RWPE1 (cell line): ENCODE measurements at regions not wholly inside any gene's neighbourhood (a gene's known extent, or its start where the extent isn't known, plus 50 kb on each side); places are given as distances from the start of the nearest gene placed in this dataset.

Experiments used
- CTCF ChIA-PET: fragments of 350-600 bp; sonication (Branson Sonifier 250); formaldehyde crosslinking; extraction: SDS; loops from one replicate; lab custom pipeline; 2021; lab: Yijun Ruan, JAX
- POLR2A ChIA-PET: fragments of 400-600 bp; formaldehyde crosslinking; extraction: SDS; loops from one replicate; lab custom pipeline; 2020; ENCODE audit warnings: antibody characterized with exemption; ENCODE audit not compliant: low non-redundant PET; lab: Yijun Ruan, JAX
- DNase-seq: peaks from one replicate; pipeline ENCODE4 v3.0.0; 2012; ENCODE audit warnings: low spot score
- H3K27ac ChIP-seq: fragments of 450-650 bp; 2 replicates; pipeline ENCODE4 v1.5.1; 2017
- CTCF ChIP-seq: fragments of 450-650 bp; conservative IDR thresholded peaks from 2 replicates; pipeline ENCODE4 v1.5.1; 2017; ENCODE audit warnings: low read depth, mild to moderate bottlenecking

- no peak for TF ChIP-seq CTCF
- DNase-seq, result no peak
- no peak overlapping the region for H3K27ac ChIP-seq
- ChIA-PET CTCF (no interaction called here), POLR2A (no interaction called here)
These were observed 320.4 kb upstream of the PDE3A start for GRCh38 chr12:20047901-20048300.

DNA sequence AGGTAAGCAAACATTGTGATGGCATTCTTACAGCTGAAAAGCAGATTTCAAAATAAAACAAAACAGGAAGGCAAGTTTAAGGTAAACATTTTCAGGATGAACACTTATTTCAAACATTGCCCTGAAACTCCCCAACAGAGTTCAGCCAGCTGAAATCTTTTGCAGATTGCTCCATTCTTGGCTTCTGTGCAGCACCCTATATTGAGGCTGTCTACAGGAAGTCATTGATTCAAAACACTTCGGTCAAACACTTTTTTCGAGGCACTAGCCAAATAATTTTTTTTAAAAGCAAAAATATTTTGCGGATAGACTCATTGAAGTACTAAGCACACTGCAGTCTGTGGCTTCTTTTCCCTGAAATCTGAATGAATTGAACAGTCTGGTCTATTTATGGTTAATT is 318.1 kb upstream of the PDE3A start:
- ChIA-PET CTCF (no interaction called here), POLR2A (no interaction called here)
- no peak for TF ChIP-seq CTCF

GRCh38 chr12:20053782-20054181 is 314.6 kb upstream of the PDE3A start:
- DNase-seq, result no peak
- no peak for TF ChIP-seq CTCF
- ChIA-PET POLR2A (no interaction called here), CTCF (no interaction called here)
- H3K27ac ChIP-seq, result no peak overlapping the region

More for the DNA sequence above, 318.1 kb upstream of the PDE3A start:
- no peak overlapping the region for H3K27ac ChIP-seq
- DNase-seq, result no peak

DNA sequence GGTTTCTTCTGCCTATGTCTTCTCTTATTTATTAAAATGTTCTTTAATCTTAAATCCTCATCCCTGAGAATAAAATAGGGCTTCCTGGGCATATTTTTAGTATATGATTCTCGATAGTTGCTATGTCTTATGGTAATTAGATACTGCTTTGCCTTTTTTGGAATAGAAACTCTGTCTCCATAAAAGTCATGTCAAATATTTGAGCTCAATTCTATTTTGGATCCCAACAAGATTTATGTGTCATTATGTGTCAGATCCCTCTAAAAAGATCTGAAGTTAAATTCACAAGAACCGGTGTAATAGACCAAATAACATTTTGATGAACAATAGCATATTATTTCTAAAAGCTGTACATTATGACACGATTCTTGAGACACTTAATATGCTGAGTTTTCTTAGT is 312.5 kb upstream of the PDE3A start:
- POLR2A ChIA-PET, result no interaction called here
- DNase-seq, result no peak
- TF ChIP-seq CTCF, result no peak
- CTCF ChIA-PET, result no interaction called here
- H3K27ac ChIP-seq, result no peak overlapping the region

GRCh38 chr12:20057398-20057797 is 310.9 kb upstream of the PDE3A start:
- H3K27ac ChIP-seq, result no peak overlapping the region
- TF ChIP-seq CTCF, result no peak
- DNase-seq, result no peak
- POLR2A ChIA-PET, result no interaction called here
- CTCF ChIA-PET, result no interaction called here

DNA sequence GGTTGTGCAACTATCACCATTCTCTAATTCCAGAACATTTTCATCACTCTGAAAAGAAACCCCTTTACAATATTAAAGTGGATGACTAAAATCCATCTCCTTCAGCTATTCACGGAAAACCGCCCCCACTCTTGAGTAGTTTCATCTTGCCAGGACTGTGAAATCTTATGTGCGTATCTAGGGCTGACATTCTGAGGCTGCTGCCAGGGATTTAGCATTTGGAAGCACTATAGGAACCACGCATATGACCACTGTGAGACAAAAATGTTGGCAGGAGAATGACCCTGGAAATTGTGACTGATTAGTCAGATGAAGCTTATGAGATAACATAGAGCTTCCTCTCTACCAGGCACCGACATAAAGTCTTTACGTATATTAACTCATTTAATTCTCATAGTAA is 305.2 kb upstream of the PDE3A start:
- DNase-seq, result no peak
- ChIA-PET POLR2A (no interaction called here), CTCF (interaction anchor here (0.6 kb wide), 3 partner anchors 10 to 1743 kb away, joined by 3 to 4 read pairs (median 3); no protein-coding TSS in a partner anchor)
- TF ChIP-seq CTCF, result no peak
- no peak overlapping the region for H3K27ac ChIP-seq

- POLR2A ChIA-PET, result no interaction called here
- no peak overlapping the region for H3K27ac ChIP-seq
- CTCF ChIA-PET, result no interaction called here
- no peak for DNase-seq
- TF ChIP-seq CTCF, result no peak
These were observed 290.7 kb upstream of the PDE3A start for GRCh38 chr12:20077618-20078017.
